ENCODE measurements at regions not wholly inside any gene's neighbourhood (a gene's known extent, or its start where the extent isn't known, plus 50 kb on each side); places are given as distances from the start of the nearest gene placed in this dataset.
A peak's percentile ranks its signal among the peaks of the same experiment; 100 is the strongest.

DNA sequence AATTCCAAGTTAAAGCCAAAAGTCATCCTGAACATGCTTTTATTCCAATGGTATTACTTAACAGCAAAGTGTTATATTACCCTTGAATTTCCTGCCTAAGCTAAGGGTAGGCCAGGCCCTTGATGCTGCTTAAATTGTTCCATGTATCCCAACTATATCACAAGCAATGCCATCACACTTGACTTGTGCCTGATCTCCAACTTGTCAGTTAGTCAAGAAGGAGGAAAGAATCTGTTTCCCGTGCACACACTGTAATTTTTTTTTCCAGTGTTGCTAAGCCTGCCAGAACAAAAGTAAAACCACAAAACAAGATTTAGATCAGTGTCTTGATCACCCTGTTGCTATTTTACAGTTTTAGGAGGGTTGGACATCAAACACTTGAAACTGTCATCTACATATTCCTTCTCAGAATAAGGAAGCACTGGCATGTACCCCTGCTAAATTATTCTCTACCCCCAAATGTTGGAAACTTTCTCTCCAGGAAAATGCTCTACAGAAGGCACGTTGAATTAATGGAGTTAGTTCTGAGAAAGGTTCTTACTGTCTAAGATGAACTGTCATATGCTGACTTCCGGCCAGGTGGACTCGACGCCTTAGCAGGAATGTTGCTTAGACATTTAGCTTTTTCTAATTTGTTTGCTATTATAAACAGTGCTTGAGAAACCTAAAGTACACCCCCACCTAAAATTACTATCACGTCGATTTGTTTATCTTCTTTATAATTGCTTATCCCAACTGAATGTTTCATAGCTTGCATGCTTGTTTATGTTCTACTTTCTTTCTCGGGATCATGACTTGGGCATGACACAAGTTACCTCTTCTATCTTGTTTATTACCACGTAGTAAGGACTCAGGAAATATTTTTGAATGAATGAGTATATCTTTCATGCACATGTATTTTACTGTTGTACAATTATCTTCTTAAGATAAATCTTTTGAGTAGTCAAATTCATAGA, 105.5 kb upstream of the ZNF438 start:
- no peaks in the 10 kb centered on the region for H3K9me3 ChIP-seq (ENCODE audit: low read depth, low read length)
- no peak overlapping the region for H3K4me3 ChIP-seq (ENCODE audit: insufficient read depth, low read length)
- peaks cover 32% of the 10 kb centered on the region for H3K4me1 ChIP-seq (ENCODE audit: insufficient read depth, low read length)
- H3K27me3 ChIP-seq (ENCODE audit: insufficient read depth, low read length) = no peaks in the 10 kb centered on the region
- DNase-seq (ENCODE audit: insufficient read length, low spot score, missing footprints) = no peak
- H3K4me2 ChIP-seq (ENCODE audit: insufficient read depth, low read length) = no peak overlapping the region
- no peaks in the 10 kb centered on the region for H3K79me2 ChIP-seq (ENCODE audit: insufficient read depth, low read length)
- H2AFZ ChIP-seq (ENCODE audit: low read length) = peak overlapping the region; percentile 25
- H4K20me1 ChIP-seq (ENCODE audit: insufficient read depth, low read length) = no peaks in the 10 kb centered on the region
- TF ChIP-seq, protein P1, sequence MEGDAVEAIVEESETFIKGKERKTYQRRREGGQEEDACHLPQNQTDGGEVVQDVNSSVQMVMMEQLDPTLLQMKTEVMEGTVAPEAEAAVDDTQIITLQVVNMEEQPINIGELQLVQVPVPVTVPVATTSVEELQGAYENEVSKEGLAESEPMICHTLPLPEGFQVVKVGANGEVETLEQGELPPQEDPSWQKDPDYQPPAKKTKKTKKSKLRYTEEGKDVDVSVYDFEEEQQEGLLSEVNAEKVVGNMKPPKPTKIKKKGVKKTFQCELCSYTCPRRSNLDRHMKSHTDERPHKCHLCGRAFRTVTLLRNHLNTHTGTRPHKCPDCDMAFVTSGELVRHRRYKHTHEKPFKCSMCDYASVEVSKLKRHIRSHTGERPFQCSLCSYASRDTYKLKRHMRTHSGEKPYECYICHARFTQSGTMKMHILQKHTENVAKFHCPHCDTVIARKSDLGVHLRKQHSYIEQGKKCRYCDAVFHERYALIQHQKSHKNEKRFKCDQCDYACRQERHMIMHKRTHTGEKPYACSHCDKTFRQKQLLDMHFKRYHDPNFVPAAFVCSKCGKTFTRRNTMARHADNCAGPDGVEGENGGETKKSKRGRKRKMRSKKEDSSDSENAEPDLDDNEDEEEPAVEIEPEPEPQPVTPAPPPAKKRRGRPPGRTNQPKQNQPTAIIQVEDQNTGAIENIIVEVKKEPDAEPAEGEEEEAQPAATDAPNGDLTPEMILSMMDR (IDR thresholded peaks at IDR 0.05; ENCODE audit: extremely low read depth, low read depth, low read length) = no peak
- H3K27ac ChIP-seq (ENCODE audit: low read depth, low read length) = no peak overlapping the region
- no peaks in the 10 kb centered on the region for H3K36me3 ChIP-seq (ENCODE audit: insufficient read depth, low read length)

DNA sequence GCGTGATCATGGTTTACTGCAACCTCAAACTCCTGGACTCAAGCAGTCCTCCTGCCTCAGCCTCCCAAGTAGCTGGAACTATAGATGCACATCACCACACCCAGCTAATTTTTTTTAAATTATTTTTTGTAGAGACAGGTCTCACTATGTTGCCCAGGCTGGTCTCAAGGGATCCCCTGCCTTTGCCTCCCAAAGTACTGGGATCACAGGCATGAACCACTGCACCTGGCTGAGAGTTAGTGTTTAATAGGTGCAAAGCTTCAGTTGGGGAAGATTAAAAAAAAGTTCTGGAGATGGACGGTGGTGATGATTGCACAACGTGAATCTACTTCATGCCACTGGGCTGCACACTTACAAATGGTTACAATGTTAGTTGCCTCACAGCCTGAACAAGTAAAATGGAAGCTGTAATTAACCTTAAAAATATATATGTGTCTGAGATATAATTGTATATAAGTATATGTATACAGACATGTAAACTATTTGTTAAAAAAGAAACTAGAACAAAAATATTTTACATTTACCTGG, 106.4 kb upstream of the ZNF438 start:
- Histone ChIP-seq H2AFZ (ENCODE audit: low read length) (no peak overlapping the region), H3K27ac (ENCODE audit: low read depth, low read length) (no peak overlapping the region), H3K27me3 (ENCODE audit: insufficient read depth, low read length) (no peaks in the 10 kb centered on the region), H3K79me2 (ENCODE audit: insufficient read depth, low read length) (no peaks in the 10 kb centered on the region), H3K9me3 (ENCODE audit: low read depth, low read length) (no peaks in the 10 kb centered on the region), H4K20me1 (ENCODE audit: insufficient read depth, low read length) (no peaks in the 10 kb centered on the region), H3K4me3 (ENCODE audit: insufficient read depth, low read length) (no peak overlapping the region), H3K36me3 (ENCODE audit: insufficient read depth, low read length) (no peaks in the 10 kb centered on the region), H3K4me1 (ENCODE audit: insufficient read depth, low read length) (peaks cover 35% of the 10 kb centered on the region), H3K4me2 (ENCODE audit: insufficient read depth, low read length) (no peak overlapping the region)
- TF ChIP-seq, protein P1 (IDR thresholded peaks at IDR 0.05; ENCODE audit: extremely low read depth, low read depth, low read length) = no peak
- no peak for DNase-seq (ENCODE audit: insufficient read length, low spot score, missing footprints)

DNA sequence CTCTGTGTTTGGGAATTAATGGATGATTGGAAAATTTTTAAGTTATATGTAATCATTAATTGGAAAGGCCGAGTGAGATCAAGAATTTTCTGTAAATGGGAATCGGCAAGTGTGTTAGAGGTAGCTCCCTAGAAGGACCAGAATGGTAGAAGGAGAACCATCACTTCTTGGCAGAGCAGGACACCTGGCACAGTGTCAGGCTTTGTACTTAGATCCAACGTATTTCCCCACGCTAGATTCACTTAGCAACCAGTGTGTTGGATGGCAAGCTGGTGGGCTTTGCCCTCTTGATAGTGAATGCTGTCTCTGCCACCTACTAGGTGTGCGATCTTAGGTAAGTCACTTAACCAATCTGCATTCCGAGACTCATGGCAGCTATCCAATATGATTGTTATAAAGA, 107.8 kb upstream of the ZNF438 start:
- TF ChIP-seq, protein P1 (IDR thresholded peaks at IDR 0.05; ENCODE audit: extremely low read depth, low read depth, low read length) = no peak
- DNase-seq (ENCODE audit: insufficient read length, low spot score, missing footprints) = no peak
- H3K9me3 ChIP-seq (ENCODE audit: low read depth, low read length) = no peaks in the 10 kb centered on the region
- H3K27me3 ChIP-seq (ENCODE audit: insufficient read depth, low read length) = no peaks in the 10 kb centered on the region
- H3K36me3 ChIP-seq (ENCODE audit: insufficient read depth, low read length) = no peaks in the 10 kb centered on the region
- no peaks in the 10 kb centered on the region for H4K20me1 ChIP-seq (ENCODE audit: insufficient read depth, low read length)
- no peak overlapping the region for H3K4me2 ChIP-seq (ENCODE audit: insufficient read depth, low read length)
- H3K4me3 ChIP-seq (ENCODE audit: insufficient read depth, low read length) = no peak overlapping the region
- peaks cover 27% of the 10 kb centered on the region for H3K4me1 ChIP-seq (ENCODE audit: insufficient read depth, low read length)
- H2AFZ ChIP-seq (ENCODE audit: low read length) = no peak overlapping the region
- H3K27ac ChIP-seq (ENCODE audit: low read depth, low read length) = no peak overlapping the region
- no peaks in the 10 kb centered on the region for H3K79me2 ChIP-seq (ENCODE audit: insufficient read depth, low read length)

DNA sequence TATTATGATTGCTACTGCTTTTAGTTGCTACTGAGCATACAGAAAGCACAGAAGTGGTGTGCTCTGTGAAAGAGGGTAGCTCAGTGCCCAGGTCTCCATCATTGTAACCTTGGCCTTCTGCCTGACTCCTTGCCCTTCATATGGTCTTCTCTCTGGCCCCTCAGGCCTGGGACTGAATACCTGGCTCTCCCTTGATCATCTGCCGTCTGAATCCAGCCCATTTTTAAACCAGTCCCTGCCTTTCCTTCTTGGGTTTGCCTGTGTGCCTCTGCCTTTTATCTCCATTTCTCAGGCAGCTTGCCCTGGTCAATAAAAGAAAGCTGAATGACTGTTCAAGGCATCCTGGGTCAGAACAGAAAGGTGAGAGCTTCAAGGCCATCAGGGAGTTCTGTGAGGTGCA, 109.1 kb upstream of the ZNF438 start:
- no peak overlapping the region for H2AFZ ChIP-seq (ENCODE audit: low read length)
- no peak for DNase-seq (ENCODE audit: insufficient read length, low spot score, missing footprints)
- H3K27me3 ChIP-seq (ENCODE audit: insufficient read depth, low read length) = no peaks in the 10 kb centered on the region
- H3K9me3 ChIP-seq (ENCODE audit: low read depth, low read length) = no peaks in the 10 kb centered on the region
- no peaks in the 10 kb centered on the region for H4K20me1 ChIP-seq (ENCODE audit: insufficient read depth, low read length)
- TF ChIP-seq, protein P1 (IDR thresholded peaks at IDR 0.05; ENCODE audit: extremely low read depth, low read depth, low read length) = no peak
- no peak overlapping the region for H3K4me3 ChIP-seq (ENCODE audit: insufficient read depth, low read length)
- peak overlapping the region; percentile 64 for H3K27ac ChIP-seq (ENCODE audit: low read depth, low read length)
- H3K79me2 ChIP-seq (ENCODE audit: insufficient read depth, low read length) = no peaks in the 10 kb centered on the region
- H3K4me2 ChIP-seq (ENCODE audit: insufficient read depth, low read length) = no peak overlapping the region
- H3K36me3 ChIP-seq (ENCODE audit: insufficient read depth, low read length) = no peaks in the 10 kb centered on the region
- peaks cover 20% of the 10 kb centered on the region for H3K4me1 ChIP-seq (ENCODE audit: insufficient read depth, low read length)
